Endodermal cell (in vitro differentiated cells): ENCODE measurements at regions not wholly inside any gene's neighbourhood (a gene's known extent, or its start where the extent isn't known, plus 50 kb on each side); places are given as distances from the start of the nearest gene placed in this dataset.

Experiments used
- DNase-seq: peaks from one replicate; pipeline ENCODE4 v3.0.0-alpha.2; 2017
- H3K27ac ChIP-seq: 2 replicates; pipeline ENCODE4 v1.5.1; 2013; ENCODE audit warnings: mild to moderate bottlenecking, low read depth, low read length, moderate library complexity
- H3K27me3 ChIP-seq: 2 replicates; pipeline ENCODE4 v1.6.1; 2013; ENCODE audit warnings: mild to moderate bottlenecking, low read length, moderate library complexity; ENCODE audit not compliant: insufficient read depth, control insufficient read depth, poor library complexity, severe bottlenecking
- H3K36me3 ChIP-seq: 2 replicates; pipeline ENCODE4 v1.7.0; 2013; ENCODE audit warnings: mild to moderate bottlenecking, low read length, moderate library complexity; ENCODE audit not compliant: control insufficient read depth, insufficient read depth
- H3K4me1 ChIP-seq: one replicate; pipeline ENCODE4 v1.7.0; 2013; ENCODE audit warnings: low read length; ENCODE audit not compliant: control insufficient read depth, insufficient read depth
- H3K4me3 ChIP-seq: 2 replicates; pipeline ENCODE4 v1.5.1; 2013; ENCODE audit warnings: mild to moderate bottlenecking, low read length, moderate library complexity
- H3K9ac ChIP-seq: 2 replicates; pipeline ENCODE4 v1.6.1; 2013; ENCODE audit warnings: mild to moderate bottlenecking, low read length, moderate library complexity; ENCODE audit not compliant: poor library complexity, severe bottlenecking; ENCODE audit errors: extremely low read depth
- H3K9me3 ChIP-seq: 2 replicates; pipeline ENCODE4 v1.6.1; 2013; ENCODE audit warnings: mild to moderate bottlenecking, low read length, moderate library complexity; ENCODE audit not compliant: control insufficient read depth
- H3K27ac Mint-ChIP-seq: 2 replicates; pipeline ENCODE4 v1.8.0; 2020; ENCODE audit warnings: mixed read lengths
- H3K27me3 Mint-ChIP-seq: 2 replicates; pipeline ENCODE4 v1.8.0; 2021; ENCODE audit warnings: mild to moderate bottlenecking, mixed read lengths; ENCODE audit not compliant: insufficient read depth
- H3K36me3 Mint-ChIP-seq: 2 replicates; pipeline ENCODE4 v1.8.0; 2020; ENCODE audit warnings: low read depth, mixed read lengths
- H3K4me1 Mint-ChIP-seq: 2 replicates; pipeline ENCODE4 v1.8.0; 2020; ENCODE audit warnings: mixed read lengths
- H3K4me3 Mint-ChIP-seq: 2 replicates; pipeline ENCODE4 v1.8.0; 2020; ENCODE audit warnings: mild to moderate bottlenecking, moderate library complexity, mixed read lengths
- H3K9me3 Mint-ChIP-seq: 2 replicates; pipeline ENCODE4 v1.8.0; 2020; ENCODE audit warnings: mild to moderate bottlenecking, mixed read lengths
- CTCF ChIP-seq: fragments of 200-600 bp; sonication (generic); conservative IDR thresholded peaks from 2 replicates; pipeline ENCODE4 v1.5.0; 2021; ENCODE audit warnings: antibody characterized with exemption, mild to moderate bottlenecking
- WGBS, 2 experiments: methylation state at CpG; one replicate each; pipeline versions ENCODE4 v1.1.5 to v1.1.7; 2013; ENCODE audit warnings: missing lambda C conversion rate in 2 of 2, mixed read lengths in 1 of 2; ENCODE audit not compliant: insufficient coverage in 1 of 2, insufficient read length in 1 of 2; 5-methylcytosine and 5-hydroxymethylcytosine counted together

- TF ChIP-seq CTCF, result no peak
- Histone ChIP-seq H3K27ac (no peak overlapping the region), H3K9me3 (peaks cover 9% of the 10 kb centered on the region), H3K9ac (no peak overlapping the region), H3K4me1 (no peaks in the 10 kb centered on the region), H3K36me3 (no peaks in the 10 kb centered on the region), H3K4me3 (no peak overlapping the region), H3K27me3 (no peaks in the 10 kb centered on the region)
- peaks cover 6% of the 10 kb centered on the region for H3K9me3 Mint-ChIP-seq
- no peaks in the 10 kb centered on the region for H3K36me3 Mint-ChIP-seq
- H3K27ac Mint-ChIP-seq, result no peak overlapping the region
- H3K4me1 Mint-ChIP-seq, result peaks cover 4% of the 10 kb centered on the region
- H3K27me3 Mint-ChIP-seq, result no peaks in the 10 kb centered on the region
- no peak overlapping the region for H3K4me3 Mint-ChIP-seq
- 93% methylated on average over 3 of the region's 3 CpGs; no CpG with 5 or more reads in 1 of the 2 experiments for WGBS, 2 experiments
- no peak for DNase-seq
Measured at GRCh38 chr2:220665108-220665471, 907.0 kb downstream of the EPHA4 start.

- no peak for TF ChIP-seq CTCF
- Mint-ChIP-seq H3K4me3 (no peak overlapping the region), H3K27me3 (no peaks in the 10 kb centered on the region), H3K9me3 (peaks cover 6% of the 10 kb centered on the region), H3K36me3 (no peaks in the 10 kb centered on the region), H3K27ac (no peak overlapping the region), H3K4me1 (peaks cover 7% of the 10 kb centered on the region)
- no peaks in the 10 kb centered on the region for H3K27me3 ChIP-seq
- H3K4me1 ChIP-seq, result no peaks in the 10 kb centered on the region
- H3K9ac ChIP-seq, result no peak overlapping the region
- H3K4me3 ChIP-seq, result no peak overlapping the region
- no peak for DNase-seq
- WGBS, 2 experiments, result 93 to 98% methylated on average over 4 of the region's 4 CpGs
- peaks cover 9% of the 10 kb centered on the region for H3K9me3 ChIP-seq
- no peak overlapping the region for H3K27ac ChIP-seq
- no peaks in the 10 kb centered on the region for H3K36me3 ChIP-seq
Measured at GRCh38 chr2:220669324-220669723, 902.8 kb downstream of the EPHA4 start.

- Histone ChIP-seq H3K9ac (no peak overlapping the region), H3K36me3 (no peaks in the 10 kb centered on the region), H3K4me1 (no peaks in the 10 kb centered on the region), H3K4me3 (no peak overlapping the region), H3K27me3 (no peaks in the 10 kb centered on the region), H3K9me3 (peaks cover 9% of the 10 kb centered on the region), H3K27ac (no peak overlapping the region)
- Mint-ChIP-seq H3K4me1 (peaks cover 7% of the 10 kb centered on the region), H3K36me3 (no peaks in the 10 kb centered on the region), H3K27me3 (no peaks in the 10 kb centered on the region), H3K27ac (no peak overlapping the region), H3K9me3 (peaks cover 6% of the 10 kb centered on the region), H3K4me3 (no peak overlapping the region)
- 75% methylated on average over 5 of the region's 5 CpGs; no CpG with 5 or more reads in 1 of the 2 experiments for WGBS, 2 experiments
- TF ChIP-seq CTCF, result no peak
- DNase-seq, result no peak
Measured at GRCh38 chr2:220670511-220670910, 901.6 kb downstream of the EPHA4 start.
